ENCODE measurements at regions not wholly inside any gene's neighbourhood (a gene's known extent, or its start where the extent isn't known, plus 50 kb on each side); places are given as distances from the start of the nearest gene placed in this dataset.
A peak's percentile ranks its signal among the peaks of the same experiment; 100 is the strongest.

DNA sequence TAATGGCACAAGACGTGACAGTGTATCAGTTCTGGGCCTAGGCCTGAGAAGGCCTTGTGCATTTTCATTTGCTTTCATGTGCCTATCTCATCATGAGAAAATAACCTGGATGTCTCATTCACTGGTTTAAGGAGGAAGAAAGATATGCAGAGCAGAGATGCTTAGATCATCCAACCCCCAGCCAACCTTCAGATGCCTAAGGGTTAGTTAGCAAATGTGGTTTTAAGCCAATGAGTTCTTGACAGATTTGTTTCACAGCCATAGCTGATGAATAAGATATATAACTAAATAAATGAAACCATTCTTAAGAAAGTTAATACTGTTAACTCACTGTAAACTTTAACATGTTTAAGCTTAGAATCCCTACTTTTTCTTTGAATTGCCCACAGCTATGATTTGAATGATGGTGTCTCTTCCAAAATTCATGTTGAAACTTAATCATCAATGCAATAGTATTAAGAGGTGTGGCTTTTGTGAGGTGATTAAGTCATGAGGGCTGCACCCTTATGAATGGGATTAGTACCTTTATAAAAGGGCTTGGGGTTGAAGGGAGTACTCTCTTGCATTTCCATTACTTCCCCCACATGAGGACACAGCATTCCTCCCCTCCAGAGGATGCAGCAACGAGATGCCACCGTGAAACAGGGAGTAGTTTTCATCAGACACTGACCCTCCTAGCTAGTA, 324.6 kb upstream of the TBC1D5 start:
- Histone ChIP-seq H3K27ac (no peak overlapping the region), H3K27me3 (replicated peaks) (no peaks in the 10 kb centered on the region), H3K4me3 (ENCODE audit: low read depth, low read length) (no peak overlapping the region), H3K36me3 (replicated peaks) (no peaks in the 10 kb centered on the region)
- in situ Hi-C loops (cut with HindIII; ENCODE audit: low pct_ligation_motif_present, low sequenced_read_pairs), result no loop called here
- no peak for TF ChIP-seq CTCF (IDR thresholded peaks at IDR 0.05; ENCODE audit: low read depth, low read length, missing control alignments)
- no peak for DNase-seq

- no peak overlapping the region for H3K4me3 ChIP-seq (ENCODE audit: low read depth, low read length)
- DNase-seq, result no peak
- in situ Hi-C loops (cut with HindIII; ENCODE audit: low pct_ligation_motif_present, low sequenced_read_pairs), result no loop called here
- TF ChIP-seq CTCF (IDR thresholded peaks at IDR 0.05; ENCODE audit: low read depth, low read length, missing control alignments), result no peak
- H3K27me3 ChIP-seq (replicated peaks), result no peaks in the 10 kb centered on the region
- H3K27ac ChIP-seq, result no peak overlapping the region
- H3K36me3 ChIP-seq (replicated peaks), result no peaks in the 10 kb centered on the region
These were observed 322.2 kb upstream of the TBC1D5 start for GRCh38 chr3:18064586-18064985.

GRCh38 chr3:18062657-18063025, 320.2 kb upstream of the TBC1D5 start:
- no peak overlapping the region for H3K27ac ChIP-seq
- no peaks in the 10 kb centered on the region for H3K36me3 ChIP-seq (replicated peaks)
- no peak for TF ChIP-seq CTCF (IDR thresholded peaks at IDR 0.05; ENCODE audit: low read depth, low read length, missing control alignments)
- no peak for DNase-seq
- H3K27me3 ChIP-seq (replicated peaks), result no peaks in the 10 kb centered on the region
- in situ Hi-C loops (cut with HindIII; ENCODE audit: low pct_ligation_motif_present, low sequenced_read_pairs), result no loop called here
- H3K4me3 ChIP-seq (ENCODE audit: low read depth, low read length), result no peak overlapping the region

DNA sequence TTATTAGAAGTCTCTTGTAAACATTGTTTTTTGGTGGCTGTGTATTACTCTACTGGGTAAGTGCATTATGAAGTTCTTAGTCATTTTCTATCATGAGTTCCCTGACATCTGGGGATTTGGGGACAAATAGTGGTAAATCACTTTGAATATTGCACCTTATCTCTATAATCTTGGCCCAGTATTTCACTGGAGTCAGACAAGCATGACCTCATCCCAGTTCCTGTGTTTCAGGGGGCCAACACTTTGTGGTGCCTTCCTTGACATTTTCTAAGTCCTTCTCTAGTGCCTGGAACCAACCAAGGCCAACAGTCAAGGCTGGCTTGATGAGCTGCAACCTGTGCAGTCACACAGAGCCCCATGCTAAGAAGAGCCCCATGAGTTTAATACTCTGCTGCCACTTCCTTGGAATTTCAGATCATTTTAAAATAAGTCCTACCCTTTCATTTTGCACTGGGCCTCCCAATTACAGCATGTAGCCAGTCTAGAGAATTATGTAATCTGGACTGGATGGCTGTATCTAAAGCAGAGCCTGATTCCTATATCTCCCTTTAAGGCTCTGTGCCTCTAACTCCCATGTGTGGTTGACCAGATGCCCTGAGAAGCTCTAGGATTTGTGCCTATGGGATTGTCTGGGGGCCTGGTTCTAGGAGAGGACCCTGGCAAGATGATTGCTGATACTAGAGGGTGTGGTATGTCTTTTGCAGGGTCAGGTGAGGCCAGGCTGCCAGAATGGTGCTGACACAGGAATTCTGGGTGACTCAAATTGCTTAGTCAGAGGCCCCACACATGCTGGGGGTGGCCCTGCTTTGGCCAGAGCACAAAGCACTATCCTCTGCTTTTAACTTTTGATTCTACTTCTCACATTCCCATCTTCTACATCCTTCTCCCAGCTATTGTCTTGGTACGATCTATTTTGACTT, 319.6 kb upstream of the TBC1D5 start:
- H3K4me3 ChIP-seq (ENCODE audit: low read depth, low read length), result no peak overlapping the region
- TF ChIP-seq CTCF (IDR thresholded peaks at IDR 0.05; ENCODE audit: low read depth, low read length, missing control alignments), result no peak
- peak; percentile 24 for DNase-seq
- no peak overlapping the region for H3K27ac ChIP-seq
- H3K36me3 ChIP-seq (replicated peaks), result no peaks in the 10 kb centered on the region
- no peaks in the 10 kb centered on the region for H3K27me3 ChIP-seq (replicated peaks)
- in situ Hi-C loops (cut with HindIII; ENCODE audit: low pct_ligation_motif_present, low sequenced_read_pairs), result no loop called here

DNA sequence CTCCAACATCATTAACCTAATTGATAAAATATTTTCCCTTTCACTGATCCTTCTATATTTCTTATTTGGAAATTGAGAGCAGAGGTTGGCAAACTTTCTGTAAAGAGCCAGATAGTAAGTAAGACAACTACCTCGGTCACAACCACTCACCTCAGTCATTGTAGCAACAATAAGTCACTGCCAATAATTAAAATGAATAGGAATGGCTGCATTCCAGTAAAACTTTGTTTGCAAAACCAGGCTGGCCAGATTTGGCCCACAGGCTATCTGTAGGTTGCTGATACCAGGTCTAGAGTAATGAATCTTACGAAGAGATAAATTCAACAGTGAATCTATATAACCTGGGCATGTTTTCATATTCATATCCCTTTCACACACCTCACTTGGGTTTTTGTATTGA, 316.2 kb upstream of the TBC1D5 start:
- H3K27ac ChIP-seq, result no peak overlapping the region
- H3K36me3 ChIP-seq (replicated peaks), result no peaks in the 10 kb centered on the region
- H3K4me3 ChIP-seq (ENCODE audit: low read depth, low read length), result no peak overlapping the region
- no peak for TF ChIP-seq CTCF (IDR thresholded peaks at IDR 0.05; ENCODE audit: low read depth, low read length, missing control alignments)
- no peak for DNase-seq
- in situ Hi-C loops (cut with HindIII; ENCODE audit: low pct_ligation_motif_present, low sequenced_read_pairs), result no loop called here
- no peaks in the 10 kb centered on the region for H3K27me3 ChIP-seq (replicated peaks)

Measured in brain microvascular endothelial cell (primary cell).